Breast epithelium (tissue), 3 donors: ENCODE measurements at regions not wholly inside any gene's neighbourhood (a gene's known extent, or its start where the extent isn't known, plus 50 kb on each side); places are given as distances from the start of the nearest gene placed in this dataset.

Experiments used
- POLR2A ChIP-seq: fragments of 450-650 bp; IDR thresholded peaks from one replicate; pipeline ENCODE4 v1.6.1; 2016; ENCODE audit warnings: antibody characterized with exemption, mild to moderate bottlenecking, moderate library complexity
- POLR2AphosphoS5 ChIP-seq, 3 donors: sonication (generic); formaldehyde crosslinking; IDR thresholded peaks; one replicate each; pipeline ENCODE4 v1.6.1; 2017; ENCODE audit warnings: antibody characterized with exemption in 3 of 3
- TF ChIP-seq, protein P1 (sequence below), 3 donors: fragments of 450-650 bp; IDR thresholded peaks; one replicate each; pipeline ENCODE4 v1.5.1; 2016 to 2017; ENCODE audit warnings: antibody characterized with exemption in 3 of 3, mild to moderate bottlenecking in 3 of 3, moderate library complexity in 3 of 3

DNA sequence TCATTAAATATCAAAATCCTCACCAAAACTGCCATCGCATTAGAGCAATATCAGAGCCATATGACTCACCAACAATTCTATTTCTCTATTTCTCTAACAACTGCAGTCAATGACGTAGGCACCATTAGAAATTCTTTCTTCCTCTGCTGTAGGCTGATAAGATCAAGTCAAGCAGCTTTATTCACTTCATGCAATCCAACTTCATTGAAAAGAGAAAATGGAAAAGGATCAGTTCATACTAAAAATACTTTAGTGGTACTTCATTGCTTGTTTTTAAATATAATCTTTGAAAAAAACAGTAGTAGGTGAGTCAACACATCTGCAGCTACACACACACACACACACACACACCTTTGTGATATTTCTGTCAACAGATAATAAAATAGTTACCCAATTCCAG, 345.3 kb upstream of the TENM3 start:
- TF ChIP-seq, protein P1, sequence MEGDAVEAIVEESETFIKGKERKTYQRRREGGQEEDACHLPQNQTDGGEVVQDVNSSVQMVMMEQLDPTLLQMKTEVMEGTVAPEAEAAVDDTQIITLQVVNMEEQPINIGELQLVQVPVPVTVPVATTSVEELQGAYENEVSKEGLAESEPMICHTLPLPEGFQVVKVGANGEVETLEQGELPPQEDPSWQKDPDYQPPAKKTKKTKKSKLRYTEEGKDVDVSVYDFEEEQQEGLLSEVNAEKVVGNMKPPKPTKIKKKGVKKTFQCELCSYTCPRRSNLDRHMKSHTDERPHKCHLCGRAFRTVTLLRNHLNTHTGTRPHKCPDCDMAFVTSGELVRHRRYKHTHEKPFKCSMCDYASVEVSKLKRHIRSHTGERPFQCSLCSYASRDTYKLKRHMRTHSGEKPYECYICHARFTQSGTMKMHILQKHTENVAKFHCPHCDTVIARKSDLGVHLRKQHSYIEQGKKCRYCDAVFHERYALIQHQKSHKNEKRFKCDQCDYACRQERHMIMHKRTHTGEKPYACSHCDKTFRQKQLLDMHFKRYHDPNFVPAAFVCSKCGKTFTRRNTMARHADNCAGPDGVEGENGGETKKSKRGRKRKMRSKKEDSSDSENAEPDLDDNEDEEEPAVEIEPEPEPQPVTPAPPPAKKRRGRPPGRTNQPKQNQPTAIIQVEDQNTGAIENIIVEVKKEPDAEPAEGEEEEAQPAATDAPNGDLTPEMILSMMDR (IDR thresholded peaks at IDR 0.05) = no peak
- TF ChIP-seq POLR2A (no peak), POLR2AphosphoS5 (IDR thresholded peaks at IDR 0.05) (no peak)
